ENCODE measurements at regions not wholly inside any gene's neighbourhood (a gene's known extent, or its start where the extent isn't known, plus 50 kb on each side); places are given as distances from the start of the nearest gene placed in this dataset.

DNA sequence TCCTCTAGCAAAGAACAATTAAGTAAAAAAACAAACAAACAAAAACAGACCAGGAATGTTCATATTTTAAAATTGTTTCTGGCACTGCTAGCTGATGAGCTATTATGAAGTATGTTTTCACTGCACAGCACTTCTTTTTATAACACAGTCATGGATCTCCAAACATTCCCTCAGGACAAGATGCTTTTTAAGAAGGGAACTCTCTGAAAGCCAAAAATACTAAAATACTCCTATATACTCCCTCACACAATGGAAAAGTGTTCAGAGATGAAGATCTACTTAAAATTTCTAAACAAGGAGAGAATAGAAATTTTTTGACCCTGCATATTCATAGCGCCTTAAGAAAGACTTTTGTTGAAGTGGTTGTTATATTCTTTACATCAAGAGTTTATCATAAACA is 926.8 kb downstream of the DIAPH3 start:
- H3K4me3 ChIP-seq (ENCODE audit: low read depth, low read length): no peak overlapping the region
- no peaks in the 10 kb centered on the region for H3K36me3 ChIP-seq (ENCODE audit: control insufficient read depth, insufficient read depth, low read length)
- no peaks in the 10 kb centered on the region for H3K4me1 ChIP-seq (ENCODE audit: control insufficient read depth, insufficient read depth, low read length)
- no peak overlapping the region for H3K27ac ChIP-seq (ENCODE audit: low read depth, low read length)
- DNase-seq (ENCODE audit: low read depth in 4 of 6, low spot score in 6 of 6): no peak
- H3K27me3 ChIP-seq (ENCODE audit: control insufficient read depth, insufficient read depth, low read length): no peaks in the 10 kb centered on the region
- no peaks in the 10 kb centered on the region for H3K9me3 ChIP-seq (ENCODE audit: control insufficient read depth, insufficient read depth, low read length)
- no CpG with 5 or more reads among the region's 1 CpG for WGBS (ENCODE audit: insufficient coverage)

DNA sequence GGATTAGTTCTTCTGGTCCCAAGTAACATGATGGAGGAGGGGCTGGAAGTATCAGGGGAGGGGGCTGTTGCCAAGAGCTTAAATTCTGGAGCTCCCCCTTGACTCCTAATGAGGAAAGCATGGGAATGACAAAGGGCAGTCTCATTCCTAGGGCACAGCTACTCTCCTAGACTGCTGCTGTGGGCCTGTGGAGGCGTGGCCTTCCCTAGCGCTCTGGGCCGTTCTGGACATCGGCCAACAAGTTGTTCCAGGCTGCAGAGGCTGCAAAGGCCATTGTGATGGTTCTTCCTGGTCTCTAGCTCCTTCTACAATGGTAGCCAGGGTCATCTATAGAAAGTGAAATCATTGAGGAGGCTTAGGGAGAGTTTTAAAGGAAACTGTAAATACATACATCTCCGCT is 916.6 kb downstream of the DIAPH3 start:
- Histone ChIP-seq H3K27ac (ENCODE audit: low read depth, low read length) (no peak overlapping the region), H3K4me1 (ENCODE audit: control insufficient read depth, insufficient read depth, low read length) (no peaks in the 10 kb centered on the region), H3K9me3 (ENCODE audit: control insufficient read depth, insufficient read depth, low read length) (no peaks in the 10 kb centered on the region), H3K36me3 (ENCODE audit: control insufficient read depth, insufficient read depth, low read length) (no peaks in the 10 kb centered on the region), H3K4me3 (ENCODE audit: low read depth, low read length) (no peak overlapping the region), H3K27me3 (ENCODE audit: control insufficient read depth, insufficient read depth, low read length) (no peaks in the 10 kb centered on the region)
- 69% methylated on average over 4 of the region's 5 CpGs for WGBS (ENCODE audit: insufficient coverage)
- DNase-seq (ENCODE audit: low read depth in 4 of 6, low spot score in 6 of 6): peak in 1 of 6 donors; percentile 42

- Histone ChIP-seq H3K27ac (ENCODE audit: low read depth, low read length) (peak overlapping the region; percentile 17), H3K27me3 (ENCODE audit: control insufficient read depth, insufficient read depth, low read length) (no peaks in the 10 kb centered on the region), H3K9me3 (ENCODE audit: control insufficient read depth, insufficient read depth, low read length) (no peaks in the 10 kb centered on the region), H3K4me3 (ENCODE audit: low read depth, low read length) (no peak overlapping the region), H3K4me1 (ENCODE audit: control insufficient read depth, insufficient read depth, low read length) (no peaks in the 10 kb centered on the region), H3K36me3 (ENCODE audit: control insufficient read depth, insufficient read depth, low read length) (no peaks in the 10 kb centered on the region)
- 33% methylated on average over 1 of the region's 5 CpGs for WGBS (ENCODE audit: insufficient coverage)
- DNase-seq (ENCODE audit: low read depth in 4 of 6, low spot score in 6 of 6): peak in 3 of 6 donors; percentile 7 to 53 (median 38)
Measured at GRCh38 chr13:59250336-59251189, 913.2 kb downstream of the DIAPH3 start.

DNA sequence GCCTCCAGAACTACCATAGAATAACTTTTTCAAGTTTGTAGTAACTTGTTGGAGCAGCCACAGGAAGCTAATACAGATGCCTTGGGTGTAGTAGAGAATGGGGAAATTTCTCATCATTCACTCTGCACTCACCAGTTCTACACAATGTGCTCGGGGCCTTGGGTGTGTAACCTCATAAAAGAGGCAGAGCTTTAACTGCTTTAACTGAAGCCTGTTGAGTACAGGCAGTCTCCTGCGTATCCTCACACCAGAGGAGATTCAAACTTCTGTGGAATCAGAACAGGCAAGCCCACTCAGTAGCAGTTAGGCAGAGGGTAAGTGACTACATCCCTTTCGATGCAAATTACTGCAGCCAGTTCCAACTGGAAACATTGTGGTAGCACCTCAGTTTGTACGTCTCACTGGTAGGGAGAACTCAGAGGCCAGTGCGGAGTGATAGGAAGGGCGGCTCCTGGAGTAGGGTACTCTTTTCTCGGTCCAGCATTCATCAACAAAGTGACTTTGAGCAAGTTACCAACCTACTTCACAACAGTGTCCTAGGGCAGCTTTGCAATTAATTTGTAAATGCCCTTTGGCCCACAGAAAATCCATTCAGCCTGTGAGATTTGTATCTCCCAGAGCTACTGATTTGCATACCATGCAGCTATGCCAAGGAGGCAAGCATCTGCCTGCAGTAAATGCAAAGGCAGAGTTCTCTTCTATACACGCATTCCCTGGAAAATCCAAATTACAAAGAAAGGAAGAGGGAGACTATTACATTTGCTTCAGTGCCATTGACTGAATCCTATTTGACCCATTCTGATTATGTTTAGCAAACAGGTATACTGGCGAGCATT is 904.3 kb downstream of the DIAPH3 start:
- H3K4me1 ChIP-seq (ENCODE audit: control insufficient read depth, insufficient read depth, low read length): peaks cover 4% of the 10 kb centered on the region
- H3K27ac ChIP-seq (ENCODE audit: low read depth, low read length): no peak overlapping the region
- H3K27me3 ChIP-seq (ENCODE audit: control insufficient read depth, insufficient read depth, low read length): no peaks in the 10 kb centered on the region
- no peaks in the 10 kb centered on the region for H3K9me3 ChIP-seq (ENCODE audit: control insufficient read depth, insufficient read depth, low read length)
- WGBS (ENCODE audit: insufficient coverage): 41% methylated on average over 3 of the region's 9 CpGs
- H3K36me3 ChIP-seq (ENCODE audit: control insufficient read depth, insufficient read depth, low read length): no peaks in the 10 kb centered on the region
- no peak overlapping the region for H3K4me3 ChIP-seq (ENCODE audit: low read depth, low read length)
- peak in 2 of 6 donors; percentile 44 to 66 for DNase-seq (ENCODE audit: low read depth in 4 of 6, low spot score in 6 of 6)

- no peaks in the 10 kb centered on the region for H3K27me3 ChIP-seq (ENCODE audit: control insufficient read depth, insufficient read depth, low read length)
- H3K36me3 ChIP-seq (ENCODE audit: control insufficient read depth, insufficient read depth, low read length): no peaks in the 10 kb centered on the region
- WGBS (ENCODE audit: insufficient coverage): 85% methylated on average over 2 of the region's 4 CpGs
- no peaks in the 10 kb centered on the region for H3K9me3 ChIP-seq (ENCODE audit: control insufficient read depth, insufficient read depth, low read length)
- H3K27ac ChIP-seq (ENCODE audit: low read depth, low read length): no peak overlapping the region
- no peak overlapping the region for H3K4me3 ChIP-seq (ENCODE audit: low read depth, low read length)
- DNase-seq (ENCODE audit: low read depth in 4 of 6, low spot score in 6 of 6): peak in 2 of 6 donors; percentile 47 to 80
- peaks cover 4% of the 10 kb centered on the region for H3K4me1 ChIP-seq (ENCODE audit: control insufficient read depth, insufficient read depth, low read length)
Measured at GRCh38 chr13:59261928-59262488, 901.7 kb downstream of the DIAPH3 start.

- Histone ChIP-seq H3K36me3 (ENCODE audit: control insufficient read depth, insufficient read depth, low read length) (no peaks in the 10 kb centered on the region), H3K4me3 (ENCODE audit: low read depth, low read length) (no peak overlapping the region), H3K9me3 (ENCODE audit: control insufficient read depth, insufficient read depth, low read length) (no peaks in the 10 kb centered on the region), H3K4me1 (ENCODE audit: control insufficient read depth, insufficient read depth, low read length) (peaks cover 4% of the 10 kb centered on the region), H3K27me3 (ENCODE audit: control insufficient read depth, insufficient read depth, low read length) (no peaks in the 10 kb centered on the region), H3K27ac (ENCODE audit: low read depth, low read length) (no peak overlapping the region)
- no peak for DNase-seq (ENCODE audit: low read depth in 4 of 6, low spot score in 6 of 6)
Measured at GRCh38 chr13:59263531-59263930, 900.2 kb downstream of the DIAPH3 start.

GRCh38 chr13:59266478-59267063 is 897.2 kb downstream of the DIAPH3 start:
- DNase-seq (ENCODE audit: low read depth in 4 of 6, low spot score in 6 of 6): no peak
- H3K4me1 ChIP-seq (ENCODE audit: control insufficient read depth, insufficient read depth, low read length): no peaks in the 10 kb centered on the region
- no peaks in the 10 kb centered on the region for H3K9me3 ChIP-seq (ENCODE audit: control insufficient read depth, insufficient read depth, low read length)
- no peaks in the 10 kb centered on the region for H3K27me3 ChIP-seq (ENCODE audit: control insufficient read depth, insufficient read depth, low read length)
- no peak overlapping the region for H3K27ac ChIP-seq (ENCODE audit: low read depth, low read length)
- H3K36me3 ChIP-seq (ENCODE audit: control insufficient read depth, insufficient read depth, low read length): no peaks in the 10 kb centered on the region
- H3K4me3 ChIP-seq (ENCODE audit: low read depth, low read length): no peak overlapping the region
- WGBS (ENCODE audit: insufficient coverage): no CpG with 5 or more reads among the region's 2 CpGs

DNA sequence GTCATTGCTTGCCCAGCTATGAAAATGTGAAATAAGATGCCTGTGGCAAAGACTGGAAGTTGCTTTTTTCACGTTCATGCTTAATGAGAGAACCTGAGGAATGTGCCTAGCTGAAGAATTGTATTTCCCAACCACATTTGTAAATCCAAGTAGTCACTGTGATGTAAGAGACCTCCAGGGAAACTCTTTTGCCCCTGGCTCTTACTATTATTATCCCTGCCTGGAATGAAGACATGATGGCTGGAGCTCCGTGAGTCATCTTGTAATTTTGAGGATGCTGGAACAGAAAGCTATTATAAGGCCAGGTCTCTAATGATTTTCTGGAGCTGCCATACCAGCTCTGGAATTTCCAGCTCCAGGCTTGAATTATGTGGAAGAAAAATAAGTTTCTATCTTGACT is 894.3 kb downstream of the DIAPH3 start:
- WGBS (ENCODE audit: insufficient coverage): 86% methylated on average over 1 of the region's 2 CpGs
- DNase-seq (ENCODE audit: low read depth in 4 of 6, low spot score in 6 of 6): no peak
- Histone ChIP-seq H3K27ac (ENCODE audit: low read depth, low read length) (no peak overlapping the region), H3K36me3 (ENCODE audit: control insufficient read depth, insufficient read depth, low read length) (no peaks in the 10 kb centered on the region), H3K4me3 (ENCODE audit: low read depth, low read length) (no peak overlapping the region), H3K9me3 (ENCODE audit: control insufficient read depth, insufficient read depth, low read length) (no peaks in the 10 kb centered on the region), H3K4me1 (ENCODE audit: control insufficient read depth, insufficient read depth, low read length) (no peaks in the 10 kb centered on the region), H3K27me3 (ENCODE audit: control insufficient read depth, insufficient read depth, low read length) (no peaks in the 10 kb centered on the region)

- Histone ChIP-seq H3K4me1 (ENCODE audit: control insufficient read depth, insufficient read depth, low read length) (no peaks in the 10 kb centered on the region), H3K9me3 (ENCODE audit: control insufficient read depth, insufficient read depth, low read length) (no peaks in the 10 kb centered on the region), H3K27me3 (ENCODE audit: control insufficient read depth, insufficient read depth, low read length) (no peaks in the 10 kb centered on the region), H3K36me3 (ENCODE audit: control insufficient read depth, insufficient read depth, low read length) (no peaks in the 10 kb centered on the region), H3K27ac (ENCODE audit: low read depth, low read length) (no peak overlapping the region), H3K4me3 (ENCODE audit: low read depth, low read length) (no peak overlapping the region)
- DNase-seq (ENCODE audit: low read depth in 4 of 6, low spot score in 6 of 6): no peak
Measured at GRCh38 chr13:59270327-59270726, 893.4 kb downstream of the DIAPH3 start.

Measured in spinal cord (tissue), 9 donors.